HT1080 (cell line): ENCODE measurements at regions not wholly inside any gene's neighbourhood (a gene's known extent, or its start where the extent isn't known, plus 50 kb on each side); places are given as distances from the start of the nearest gene placed in this dataset.
A peak's percentile ranks its signal among the peaks of the same experiment; 100 is the strongest.

Source experiments
- DNase-seq: peaks from one replicate; pipeline ENCODE4 v3.0.0-alpha.2; 2015; ENCODE audit warnings: low read depth

DNA sequence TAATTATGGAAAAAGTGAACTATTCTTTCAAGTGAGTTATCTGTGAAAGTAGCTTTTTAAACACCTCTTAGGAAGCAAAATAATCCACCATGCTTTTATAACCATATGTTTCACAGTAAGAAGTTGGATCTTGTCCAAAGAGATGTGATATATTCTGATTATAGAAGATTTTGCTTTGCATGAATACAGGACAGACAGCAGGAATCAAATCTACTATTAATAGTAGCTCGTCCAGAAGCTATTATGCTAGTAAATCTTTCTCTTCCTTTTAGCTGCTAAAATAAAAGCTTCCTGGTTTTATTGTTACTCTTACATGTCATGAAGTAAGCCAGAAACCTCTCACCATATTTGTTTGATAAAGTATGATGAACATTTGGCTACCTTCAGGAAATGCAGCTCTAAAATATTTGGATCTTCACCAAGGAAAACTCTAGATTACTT lies 257.0 kb downstream of the IPO8 start:
- no peak for DNase-seq

DNA sequence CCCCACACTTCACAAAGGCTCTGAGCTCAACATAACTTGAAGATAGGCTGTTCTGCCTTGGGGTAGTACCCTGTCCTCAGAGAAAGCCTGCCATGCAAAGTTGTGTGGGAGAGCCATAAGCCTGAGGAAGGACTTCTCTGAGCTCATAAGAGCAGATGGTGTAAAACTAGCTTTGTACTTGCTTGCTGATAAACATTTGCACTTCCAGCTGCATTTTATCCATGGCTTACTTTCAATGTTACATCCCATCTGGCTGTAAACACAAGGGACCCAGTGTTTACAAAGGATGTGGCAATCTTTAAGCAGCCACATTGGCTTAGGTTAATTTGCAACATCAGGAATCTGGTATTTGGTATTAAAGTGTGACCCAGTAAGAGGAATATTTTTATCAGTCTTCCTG lies 258.1 kb downstream of the IPO8 start:
- no peak for DNase-seq

DNA sequence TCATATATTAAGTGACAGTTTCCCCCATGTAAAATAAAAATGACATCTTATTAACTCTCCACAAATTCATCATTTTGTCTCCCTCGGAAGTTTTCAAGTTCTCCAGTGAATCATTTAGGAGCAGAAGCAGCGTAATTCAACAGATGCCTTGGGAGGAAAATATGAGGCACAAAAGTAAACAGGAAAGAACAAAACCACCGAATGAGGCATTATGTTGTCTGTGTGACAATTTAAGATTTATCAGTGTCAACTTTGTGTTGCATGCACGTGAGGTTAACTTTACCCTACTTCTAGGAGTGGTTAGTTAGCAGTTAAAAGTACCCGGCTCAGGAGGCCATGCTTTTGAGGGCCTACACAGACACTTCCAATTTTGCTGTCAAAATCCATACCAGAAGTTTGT lies 258.6 kb downstream of the IPO8 start:
- DNase-seq, result no peak

DNA sequence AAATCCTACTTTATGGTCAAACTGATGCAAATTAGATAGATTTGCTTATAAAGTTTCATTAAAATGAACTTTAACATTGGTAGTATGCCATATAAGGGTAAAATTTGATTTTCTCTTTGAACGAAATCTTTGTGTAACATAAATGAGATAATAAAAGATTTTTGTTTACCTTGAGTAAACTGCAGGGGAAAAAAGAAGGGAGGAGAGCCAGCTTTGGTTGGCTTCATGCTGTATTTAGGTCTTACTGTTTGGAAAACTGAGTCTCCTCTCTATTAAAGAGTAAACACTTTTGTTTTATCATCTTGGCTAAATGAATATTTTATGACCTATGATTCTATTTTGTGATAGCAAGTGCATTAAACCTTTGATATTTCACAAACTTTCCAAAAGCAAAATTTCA lies 267.6 kb downstream of the IPO8 start:
- no peak for DNase-seq

DNA sequence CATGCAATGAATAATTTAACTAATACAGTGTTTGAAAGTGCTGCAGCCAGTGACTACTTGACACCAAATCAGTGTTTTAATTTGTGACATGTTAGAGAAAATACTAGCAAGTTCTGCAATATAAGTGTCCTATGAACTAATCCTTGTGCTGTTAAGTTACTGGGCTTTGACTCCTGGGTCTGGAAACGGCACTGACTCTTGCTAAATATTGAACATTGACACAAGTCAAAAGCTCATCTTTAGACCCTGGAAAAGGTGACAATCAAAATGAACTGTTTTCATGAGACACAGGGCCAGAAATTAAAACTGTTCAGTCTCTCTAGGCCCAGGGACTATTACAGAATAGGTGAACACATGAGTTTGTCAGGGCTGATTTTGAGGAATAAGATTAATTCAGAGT lies 268.1 kb downstream of the IPO8 start:
- DNase-seq, result no peak

DNA sequence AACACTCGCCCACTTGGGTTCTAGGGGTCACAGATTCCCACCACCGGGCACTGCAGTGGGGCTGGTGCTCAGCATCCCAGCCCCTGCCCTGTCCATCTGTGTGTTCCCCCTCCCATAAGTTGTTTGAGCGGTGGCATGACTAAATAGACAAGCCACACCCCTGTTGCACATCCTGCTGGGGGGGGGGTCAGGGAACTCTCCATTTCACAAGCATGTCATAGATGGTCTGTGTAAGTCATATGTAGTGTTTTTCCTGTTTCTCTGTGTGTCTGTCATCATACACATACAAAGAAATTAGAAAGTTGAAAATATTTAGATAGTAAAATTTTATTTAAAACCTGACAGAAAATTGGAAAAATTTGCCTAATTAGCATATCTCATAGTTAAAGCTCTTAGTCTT lies 270.2 kb downstream of the IPO8 start:
- DNase-seq, result no peak

DNA sequence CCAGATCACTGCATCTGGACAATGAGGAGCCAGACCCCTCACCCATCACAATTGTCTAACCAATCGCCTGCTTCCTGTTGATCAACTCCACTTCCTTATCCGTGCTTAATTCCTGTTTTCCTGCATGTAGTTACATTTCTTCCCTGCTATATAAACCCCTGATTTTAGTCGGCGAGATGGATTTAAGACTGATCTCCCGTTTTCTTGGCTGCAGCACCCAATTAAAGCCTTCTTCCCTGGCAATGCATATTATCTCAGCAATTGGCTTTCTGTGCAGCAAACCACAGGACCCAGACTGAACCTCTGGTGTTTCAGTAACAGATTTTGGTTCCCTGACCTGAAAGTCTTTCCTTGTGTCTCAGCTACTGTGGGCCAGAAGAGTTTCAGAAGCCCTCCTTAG lies 272.3 kb downstream of the IPO8 start:
- DNase-seq, result no peak

DNA sequence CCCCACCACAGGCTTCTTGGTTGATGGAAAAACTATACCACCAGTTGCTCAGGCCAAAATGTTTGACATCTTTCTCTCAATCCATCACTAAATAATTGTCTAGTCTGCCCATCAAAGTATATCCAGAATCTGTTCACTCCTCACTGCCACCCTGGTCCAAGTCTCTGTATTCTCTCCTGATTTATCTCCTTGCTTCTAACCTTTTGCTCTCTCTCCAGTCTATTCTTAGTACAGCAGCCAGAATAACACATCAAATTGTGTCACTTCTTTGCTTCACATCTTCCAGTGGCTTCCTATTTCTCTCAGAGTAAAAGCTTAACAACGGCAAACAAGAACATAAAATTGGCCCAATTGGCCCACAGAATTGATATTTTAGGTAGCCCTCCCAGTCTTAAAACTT lies 272.8 kb downstream of the IPO8 start:
- DNase-seq, result no peak

DNA sequence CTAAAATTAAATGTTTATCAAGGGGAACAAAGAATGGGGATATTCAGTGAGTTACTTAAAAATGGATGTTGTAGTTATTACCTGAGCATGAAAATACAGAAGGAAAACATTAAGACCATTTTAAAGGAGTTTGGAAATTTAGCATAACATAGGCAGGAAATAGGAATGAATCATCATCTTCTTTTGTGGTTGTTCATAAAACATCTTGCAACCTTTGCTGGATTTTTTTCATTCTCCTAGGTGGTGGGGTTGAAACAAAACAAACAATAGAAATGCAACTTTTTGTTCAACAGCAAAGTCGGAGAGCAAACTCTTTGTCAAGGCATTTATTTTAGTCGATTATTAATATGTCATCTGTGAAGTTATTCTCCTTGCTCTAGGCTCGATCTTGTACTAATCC lies 275.1 kb downstream of the IPO8 start:
- DNase-seq, result peak; percentile 47

DNA sequence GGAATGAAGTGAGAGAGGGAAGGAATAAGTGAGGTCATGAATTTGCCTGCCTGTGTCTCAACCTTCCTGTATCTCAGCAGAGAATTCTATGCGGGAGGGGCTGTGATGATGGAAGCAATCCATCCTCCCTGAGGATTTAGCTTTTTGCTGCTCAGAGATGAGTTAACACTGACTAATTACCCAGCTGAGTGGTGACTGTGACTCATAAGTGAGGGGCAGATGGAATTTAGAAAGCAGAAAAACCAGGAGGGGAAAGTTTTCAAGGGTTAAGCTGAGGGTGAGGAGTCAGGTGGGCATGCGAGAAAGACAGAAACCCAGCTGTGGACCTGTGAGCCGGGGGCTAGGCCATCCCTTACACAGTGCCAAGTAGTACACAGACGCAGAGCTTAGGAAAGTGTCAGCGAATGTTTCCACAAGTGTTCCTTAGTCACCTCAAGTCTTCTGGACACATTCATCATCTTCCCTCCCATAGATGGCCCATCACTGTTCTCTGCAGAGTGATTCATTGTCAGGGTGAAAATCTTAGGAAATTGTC lies 277.9 kb downstream of the IPO8 start:
- DNase-seq, result peak; percentile 95

DNA sequence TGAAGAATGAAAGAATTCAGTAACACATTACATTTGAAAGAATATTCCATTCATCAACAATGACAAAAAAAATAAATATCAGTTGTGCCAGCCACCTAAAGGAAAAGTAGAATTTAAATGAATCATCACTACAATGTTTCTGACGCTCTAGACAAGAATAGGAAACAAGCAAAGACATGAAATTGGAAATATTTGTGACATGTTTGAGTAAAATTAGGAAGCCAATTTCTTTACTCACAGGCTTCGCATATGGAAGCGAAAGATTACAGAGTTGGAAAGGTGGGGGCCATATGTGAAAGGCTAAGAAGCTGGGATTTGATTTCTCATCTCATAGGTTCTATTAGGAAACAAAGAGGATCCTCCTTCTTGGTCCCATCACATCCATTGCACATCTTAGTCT lies 279.0 kb downstream of the IPO8 start:
- no peak for DNase-seq

DNA sequence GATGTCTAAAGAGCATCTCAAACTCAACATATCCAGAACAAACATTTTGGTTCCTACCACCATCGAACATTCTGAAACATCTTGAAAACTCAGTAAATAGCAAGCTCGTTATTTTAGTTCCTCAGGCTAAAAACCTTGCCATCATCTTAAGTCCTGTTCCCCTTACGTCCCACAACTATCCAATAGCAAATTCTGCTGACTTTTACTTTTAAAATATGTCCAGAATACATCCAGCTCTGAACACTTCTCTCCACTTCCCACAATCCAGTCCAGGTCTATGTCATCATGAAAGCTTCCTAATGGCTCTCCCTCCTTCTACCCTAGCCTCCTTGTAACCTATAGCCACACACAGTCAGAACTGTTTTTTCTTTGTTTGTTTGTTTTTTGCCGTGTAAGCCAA lies 279.9 kb downstream of the IPO8 start:
- no peak for DNase-seq

DNA sequence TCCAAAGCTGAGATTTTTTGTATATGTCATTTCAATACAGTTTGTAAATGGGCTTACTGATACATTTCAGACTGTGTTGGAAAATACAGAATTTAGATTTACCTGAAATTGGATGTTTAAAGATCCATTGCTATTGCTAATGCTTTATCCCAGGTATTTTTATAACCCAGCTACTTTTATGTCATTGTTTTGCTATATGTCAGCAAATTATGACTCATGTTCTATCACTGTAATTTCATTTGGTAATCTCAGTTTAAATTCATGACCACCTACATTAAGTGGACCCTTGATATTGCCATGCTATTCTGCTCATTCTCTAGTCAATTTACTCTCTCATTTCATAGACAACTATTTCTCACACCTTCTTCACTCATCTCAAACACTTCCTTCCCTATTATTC lies 281.2 kb downstream of the IPO8 start:
- no peak for DNase-seq

DNA sequence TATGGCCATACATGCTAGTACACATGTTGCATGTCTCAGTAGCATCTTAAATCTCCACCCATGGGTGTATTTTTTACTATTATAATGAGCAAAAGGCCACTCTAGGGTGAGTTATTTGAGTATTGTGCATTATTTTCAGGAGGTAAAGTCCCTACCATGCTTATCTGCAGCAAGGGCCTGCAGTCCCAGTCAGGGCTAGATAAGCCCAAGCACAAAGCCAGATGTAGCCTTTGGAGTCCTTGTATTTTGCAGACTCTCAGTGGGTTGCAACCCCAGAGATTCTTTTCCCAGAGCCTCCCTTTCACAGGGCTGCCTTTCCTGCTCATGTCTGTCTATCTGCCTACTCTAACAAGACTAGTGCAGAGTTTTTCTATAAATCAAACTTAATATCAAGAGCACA lies 295.3 kb downstream of the IPO8 start:
- no peak for DNase-seq

DNA sequence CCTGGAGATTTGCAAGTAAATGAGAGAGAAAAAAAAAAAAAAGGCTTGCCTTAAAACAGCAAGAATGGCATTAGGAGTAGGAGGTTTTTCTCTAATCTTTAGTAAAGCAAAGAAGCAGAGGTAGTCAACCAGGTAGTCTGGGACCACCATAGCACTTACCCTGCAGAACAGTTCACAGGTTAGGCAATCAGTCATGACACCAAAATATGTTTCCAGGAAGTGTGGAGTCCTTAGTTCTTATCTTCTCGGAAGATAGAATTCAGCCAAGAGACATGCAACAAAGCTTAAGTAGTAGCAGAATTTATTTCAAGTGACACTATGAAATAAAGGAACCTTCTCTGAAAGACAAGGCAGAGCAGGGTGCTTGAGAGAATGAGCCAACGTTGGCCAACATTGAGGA lies 295.8 kb downstream of the IPO8 start:
- DNase-seq, result no peak

DNA sequence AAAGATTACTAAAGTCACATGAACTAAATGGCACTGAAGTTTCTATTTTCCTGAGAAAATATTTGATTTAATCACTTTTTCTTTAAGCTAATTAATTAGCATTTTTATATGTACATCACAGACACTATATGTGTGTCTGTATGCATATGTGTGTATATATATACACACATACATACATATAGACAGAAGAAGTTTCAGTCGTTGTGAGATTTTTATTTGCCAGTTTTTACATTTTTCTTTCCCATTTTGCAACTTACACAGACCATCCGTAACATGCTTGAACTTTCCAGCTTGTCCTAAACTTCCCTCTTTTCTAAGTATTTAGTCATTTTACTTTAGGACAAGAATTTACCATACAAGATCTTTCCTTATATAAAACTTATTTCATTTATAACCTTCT lies 299.1 kb downstream of the IPO8 start:
- DNase-seq, result no peak

DNA sequence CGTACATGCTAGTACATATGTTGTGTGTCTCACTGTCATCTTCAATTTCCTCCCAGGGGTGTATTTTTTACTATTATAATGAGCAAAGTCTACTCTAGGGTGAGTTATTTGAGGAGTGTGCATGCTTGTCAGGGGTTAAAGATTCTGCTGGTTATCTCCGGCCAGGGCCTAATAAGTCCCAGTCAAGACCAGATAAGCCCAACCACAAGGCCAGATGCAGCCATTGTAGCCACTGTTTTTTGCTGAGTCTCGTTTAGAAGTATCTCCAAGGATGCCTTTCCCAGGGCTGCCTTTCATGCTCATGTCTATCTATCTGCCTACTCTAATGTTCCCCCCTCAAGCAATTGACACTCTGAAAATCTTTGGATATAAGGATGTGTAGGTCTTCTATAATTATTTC lies 300.5 kb downstream of the IPO8 start:
- DNase-seq, result no peak

DNA sequence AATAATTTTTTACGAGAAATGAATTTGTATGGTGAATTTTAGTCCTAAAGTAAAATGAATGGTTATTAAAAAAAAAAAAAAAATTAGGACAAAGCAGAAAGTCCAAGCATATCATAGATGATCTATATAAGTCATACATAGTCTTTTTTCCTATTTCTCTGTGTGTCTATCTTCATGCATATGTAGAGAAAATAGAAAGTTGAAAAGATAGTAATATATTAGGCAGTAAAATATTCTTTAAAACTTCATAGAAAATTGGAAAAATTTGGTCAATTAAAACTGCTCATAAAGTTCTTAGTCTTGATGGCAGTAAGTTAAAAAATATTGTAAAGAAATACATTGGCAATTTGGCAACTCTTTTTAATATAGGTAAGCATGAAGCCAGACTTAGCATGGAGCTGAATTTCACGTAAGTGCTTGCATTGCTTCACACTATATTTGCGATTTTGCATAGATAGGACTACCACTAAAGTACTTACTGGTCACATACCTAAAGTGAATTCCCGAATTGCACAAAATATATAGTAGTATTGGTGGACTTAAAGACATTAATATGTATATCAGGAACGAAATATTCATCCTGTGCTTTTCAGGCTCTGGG lies 303.8 kb downstream of the IPO8 start:
- DNase-seq, result no peak

DNA sequence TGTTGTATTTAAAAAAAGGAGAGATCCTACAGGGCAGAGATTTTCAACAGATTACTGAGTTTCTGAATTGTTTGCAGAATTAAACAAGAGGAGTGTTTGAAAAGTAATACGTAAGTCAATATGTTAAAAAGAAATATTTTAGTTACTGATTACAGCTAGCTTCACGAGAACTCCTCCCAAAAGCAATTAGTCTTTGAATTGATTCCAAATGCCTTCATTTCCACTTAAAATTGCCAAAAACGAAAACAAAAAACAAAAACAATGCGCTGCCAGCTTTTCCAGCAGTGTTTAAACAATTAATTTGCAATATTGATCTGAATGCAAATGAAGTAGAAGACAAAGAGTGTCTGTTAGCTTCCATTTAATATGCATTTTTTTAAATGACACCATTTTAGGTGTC lies 310.0 kb downstream of the IPO8 start:
- DNase-seq, result no peak

DNA sequence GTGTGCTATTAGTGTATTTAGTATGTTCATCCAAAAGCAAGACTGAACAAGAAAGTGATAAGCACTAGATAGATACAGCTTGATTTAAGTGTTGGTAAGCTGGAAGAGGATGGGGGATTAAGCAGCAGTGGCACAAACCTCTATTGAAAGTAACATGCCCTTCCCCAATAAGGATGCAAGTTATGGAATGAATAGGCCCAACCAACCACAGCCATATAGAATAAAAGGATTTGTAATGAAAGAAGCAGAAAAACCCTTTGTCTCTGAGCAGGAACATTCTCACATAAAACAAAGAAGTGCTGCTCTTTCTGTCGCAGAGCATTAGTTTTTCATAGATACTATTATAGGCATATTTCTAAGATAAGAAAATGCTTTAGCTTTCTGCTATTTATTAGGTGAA lies 310.7 kb downstream of the IPO8 start:
- DNase-seq, result no peak

DNA sequence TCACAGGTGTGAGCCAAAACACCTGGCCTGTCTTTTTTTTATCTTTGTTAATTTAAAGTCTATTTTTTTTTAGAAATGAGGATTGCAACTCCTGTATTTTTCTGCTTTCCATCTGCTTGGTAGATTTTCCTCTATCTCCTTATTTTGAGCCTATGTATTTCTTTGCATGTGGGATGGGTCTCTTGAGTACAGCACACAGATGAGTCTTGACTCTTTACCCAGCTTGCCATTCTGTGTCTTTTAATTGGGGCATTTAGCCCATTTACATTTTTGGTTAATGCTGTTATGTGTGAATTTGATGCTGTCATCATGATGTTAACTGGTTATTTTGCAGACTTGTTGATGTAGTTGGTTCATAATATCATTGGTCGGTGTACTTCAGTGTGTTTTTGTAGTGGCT lies 317.4 kb downstream of the IPO8 start:
- no peak for DNase-seq

DNA sequence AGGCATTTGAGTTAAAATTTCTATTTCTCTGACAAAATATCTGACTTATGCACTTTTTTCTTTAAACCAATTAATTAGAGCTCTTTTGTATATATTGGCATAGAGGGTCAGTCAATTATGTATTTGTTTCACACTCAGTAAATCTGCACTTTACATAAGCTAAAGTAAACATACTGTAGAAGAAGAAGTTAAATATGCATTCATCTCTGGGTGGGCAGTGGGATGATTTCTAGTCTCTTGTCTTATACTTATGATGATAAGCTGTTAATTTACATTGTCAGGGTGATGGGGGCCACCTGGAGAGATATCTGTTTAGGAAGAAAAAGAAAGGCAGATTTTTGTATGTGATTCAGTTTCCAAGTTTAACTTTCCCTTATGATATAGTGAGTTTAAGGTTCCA lies 330.8 kb downstream of the IPO8 start:
- DNase-seq, result no peak

DNA sequence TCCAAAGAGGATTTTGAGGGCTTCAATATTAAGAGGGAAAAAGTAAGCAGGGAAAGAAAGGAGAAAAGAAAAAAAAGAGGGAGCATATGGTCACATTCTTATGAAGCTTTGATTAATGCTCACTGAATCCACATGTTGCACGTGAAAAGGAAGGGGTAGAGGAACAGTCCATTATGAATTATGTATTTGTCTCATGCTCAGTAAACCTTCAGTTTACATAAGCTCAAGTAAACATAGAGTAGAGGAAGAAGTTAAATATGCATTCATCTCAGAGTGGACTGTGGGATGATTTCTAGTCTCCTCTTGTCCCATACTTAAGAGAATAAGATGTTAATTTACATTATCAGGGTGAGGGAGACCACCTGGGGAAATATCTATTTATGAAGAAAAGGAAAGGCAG lies 334.5 kb downstream of the IPO8 start:
- DNase-seq, result no peak

DNA sequence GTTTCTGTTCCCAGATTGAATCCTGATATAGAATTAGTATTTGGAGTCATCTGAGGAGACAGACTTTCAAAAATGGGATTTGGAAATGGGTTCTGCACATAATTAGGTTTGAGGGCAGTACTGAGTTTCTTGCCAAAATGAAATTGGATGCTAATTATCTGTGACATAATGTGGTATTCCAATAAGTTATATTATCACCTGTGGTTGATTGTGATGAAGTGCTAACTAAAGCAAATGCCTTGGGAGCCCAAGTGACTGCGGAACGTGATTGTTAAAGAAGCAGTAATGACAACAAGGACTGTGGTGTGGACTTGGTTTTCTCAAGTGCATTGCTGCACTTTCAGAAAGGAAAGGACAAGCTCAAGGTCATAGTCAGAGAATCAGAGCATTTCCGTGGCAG lies 337.0 kb downstream of the IPO8 start:
- no peak for DNase-seq
